Epidermal melanocyte (primary cell): ENCODE measurements at regions not wholly inside any gene's neighbourhood (a gene's known extent, or its start where the extent isn't known, plus 50 kb on each side); places are given as distances from the start of the nearest gene placed in this dataset.
"Not testable (repeated sequence)": the region's sequence is repeated elsewhere in the genome, so short reads cannot be mapped to it uniquely, and the experiment has no call there.

ENCODE experiments used
- DNase-seq: peaks from one replicate; pipeline ENCODE4 v3.0.0; 2011; ENCODE audit warnings: low spot score; ENCODE audit not compliant: insufficient read length

DNA sequence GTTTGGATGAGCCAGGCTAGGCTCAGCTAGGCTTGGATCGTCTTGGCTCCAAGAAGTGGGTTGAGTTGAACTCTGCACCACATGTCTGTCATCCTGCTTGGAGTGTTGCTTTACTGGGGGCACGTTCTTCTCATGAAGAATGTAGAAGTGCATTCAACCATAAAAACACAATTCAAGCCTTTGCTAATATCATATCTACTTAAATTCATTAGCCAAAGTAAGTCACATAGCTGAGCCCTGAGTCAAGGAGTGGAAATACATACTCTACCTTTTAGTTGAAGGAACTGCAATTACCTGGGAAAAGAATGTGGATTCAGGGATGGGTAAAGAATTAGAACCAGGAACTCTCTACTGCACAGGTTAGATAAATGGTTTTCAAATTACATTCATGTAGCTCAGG, 360.4 kb upstream of the KCNH7 start:
- DNase-seq: no peak

DNA sequence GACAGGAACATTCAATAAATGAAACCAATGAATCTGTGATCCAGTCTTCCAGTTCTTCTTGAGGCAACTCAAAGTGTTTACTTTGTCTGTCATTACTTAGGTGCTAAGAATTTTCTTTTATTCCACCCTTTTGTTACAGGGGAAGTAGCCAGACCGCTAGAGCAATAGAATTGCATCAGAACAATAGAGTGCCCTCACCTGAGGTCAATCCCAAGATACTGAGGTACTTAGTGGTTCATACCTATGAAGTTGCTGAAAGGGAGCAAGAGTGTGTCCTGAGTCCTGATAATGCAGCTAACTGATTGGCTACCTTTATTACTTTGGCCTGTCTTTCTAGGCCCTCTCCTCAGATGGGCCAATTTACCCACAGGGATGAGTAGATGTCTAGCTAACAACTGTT, 359.4 kb upstream of the KCNH7 start:
- no peak for DNase-seq

DNA sequence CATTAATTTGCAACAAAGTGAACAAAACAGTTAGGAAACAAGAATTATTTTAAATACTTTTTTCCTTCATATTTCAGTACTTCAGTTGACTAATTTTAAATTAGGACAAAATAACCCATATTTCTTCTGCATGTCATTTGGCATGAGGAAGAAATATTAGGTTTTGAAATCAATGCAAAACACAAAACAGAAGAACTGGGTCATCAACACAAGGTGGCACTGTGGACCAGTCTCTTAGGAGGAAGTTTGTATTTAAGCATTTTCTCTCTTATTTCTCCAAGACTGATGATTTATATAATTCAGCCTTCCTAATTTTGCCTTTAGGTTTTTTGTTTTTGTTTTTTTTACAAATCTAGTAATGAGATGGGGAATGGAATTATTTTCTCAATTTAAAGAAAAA, 352.8 kb upstream of the KCNH7 start:
- DNase-seq: peak; percentile 30

DNA sequence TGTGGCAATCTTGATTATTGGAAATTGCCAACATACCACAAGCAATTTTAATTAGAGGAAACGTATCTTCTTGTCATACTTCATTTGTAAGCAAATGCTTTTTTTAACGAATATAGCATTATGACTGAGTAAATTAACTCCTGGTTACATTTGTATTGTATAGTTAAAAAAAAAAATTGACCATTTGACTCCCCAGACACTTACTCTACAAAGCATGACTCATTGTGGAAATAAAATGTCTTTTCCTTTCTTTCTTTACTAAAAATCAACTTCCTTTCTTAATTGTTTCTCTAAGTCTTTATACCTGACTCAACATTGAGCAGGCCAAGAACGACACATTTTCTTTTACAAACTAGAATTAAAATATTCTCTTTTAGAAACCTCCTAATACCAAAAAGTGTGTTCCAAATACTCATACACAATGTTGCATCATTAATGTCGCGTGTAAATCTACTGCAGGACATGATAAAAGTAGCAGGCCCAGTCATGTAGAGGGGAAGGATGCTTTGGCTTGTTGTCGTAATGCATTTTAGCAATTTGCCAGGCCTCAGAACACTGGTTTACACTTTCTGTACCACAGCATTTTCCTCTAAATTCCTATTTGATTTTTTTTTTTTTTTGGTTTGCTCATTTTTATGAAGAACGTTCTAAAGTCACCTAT, 349.6 kb upstream of the KCNH7 start:
- no peak for DNase-seq

DNA sequence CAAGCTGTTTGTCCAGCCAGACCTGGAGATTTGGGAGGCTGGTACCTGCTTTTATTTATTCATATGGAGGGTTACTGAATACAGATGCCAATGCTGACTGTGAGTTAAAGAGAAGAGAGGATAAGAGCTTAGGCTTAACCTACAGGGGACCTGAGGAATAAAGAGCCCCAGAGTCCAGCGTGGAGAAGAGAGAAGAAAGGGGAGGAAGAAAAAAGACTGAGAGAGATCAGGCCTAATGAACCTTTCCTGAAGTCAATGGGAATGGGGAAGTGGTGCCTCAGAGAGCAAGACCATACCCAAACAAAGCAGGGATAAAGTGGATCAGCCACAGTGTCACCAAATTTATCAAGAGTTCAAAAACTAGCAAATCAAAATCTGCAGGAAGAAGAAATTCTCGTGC, 348.6 kb upstream of the KCNH7 start:
- DNase-seq: no peak

DNA sequence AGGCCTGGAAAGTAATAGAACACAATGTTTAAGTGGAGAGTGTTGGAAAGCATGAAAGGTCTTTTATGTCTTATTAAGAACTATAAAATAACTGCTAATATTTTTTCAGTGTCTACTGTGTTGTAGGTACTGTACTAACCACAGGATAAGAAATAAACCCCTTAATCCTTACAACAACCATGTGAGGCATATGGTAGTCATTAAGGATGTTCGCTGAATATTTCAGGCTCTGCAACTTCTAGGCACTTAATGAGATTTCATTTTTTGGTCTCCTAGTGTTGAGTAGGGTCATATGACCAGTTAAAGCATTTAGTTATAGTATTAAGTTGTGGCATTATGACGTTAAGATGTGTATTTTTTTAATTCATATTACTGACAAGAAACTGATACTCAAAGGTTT, 346.6 kb upstream of the KCNH7 start:
- no peak for DNase-seq

DNA sequence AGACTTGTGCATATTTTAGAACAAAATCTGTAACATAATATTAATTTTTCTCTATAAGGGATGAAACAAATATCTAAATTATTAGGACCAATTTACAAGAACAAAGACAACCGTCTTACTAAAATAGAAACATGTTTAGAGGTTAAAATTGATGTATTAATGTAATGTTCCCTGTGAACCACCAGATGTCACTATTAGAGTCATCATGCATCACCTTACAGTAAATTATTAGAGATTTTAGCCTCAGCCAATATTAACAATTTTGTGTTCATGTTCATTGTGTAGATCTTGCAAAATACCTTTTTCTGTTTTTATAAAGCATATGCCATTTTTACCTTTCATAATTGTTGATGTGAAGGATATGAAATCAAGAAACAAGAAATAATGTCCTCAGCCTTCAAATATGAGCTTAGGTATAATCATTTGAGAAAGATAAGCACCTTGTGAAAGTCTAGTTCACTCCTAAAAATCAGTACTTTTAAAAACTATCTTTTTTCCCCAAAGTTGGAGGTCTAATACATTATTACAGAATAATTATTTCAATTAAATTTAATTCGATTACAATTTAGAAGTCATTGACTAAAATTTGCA, 344.3 kb upstream of the KCNH7 start:
- DNase-seq: no peak

DNA sequence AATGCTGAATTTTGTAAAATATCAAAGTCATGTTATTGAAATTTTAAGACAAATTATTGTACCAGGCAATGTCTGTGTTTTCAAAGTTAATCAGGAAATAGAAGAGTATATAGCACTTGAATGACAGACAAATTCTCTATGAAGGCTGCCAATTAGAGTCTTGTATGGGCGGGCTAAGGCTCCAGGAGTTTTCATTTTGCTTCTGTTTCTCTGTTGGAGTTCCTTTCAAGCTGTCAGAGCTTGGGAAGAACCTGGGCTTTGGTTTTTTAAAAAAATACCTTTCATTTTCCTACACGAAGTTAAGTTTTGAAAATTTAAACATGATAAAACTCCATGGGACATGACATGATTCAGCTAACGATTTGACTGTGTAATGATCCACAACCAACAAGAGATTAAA, 339.0 kb upstream of the KCNH7 start:
- no peak for DNase-seq

DNA sequence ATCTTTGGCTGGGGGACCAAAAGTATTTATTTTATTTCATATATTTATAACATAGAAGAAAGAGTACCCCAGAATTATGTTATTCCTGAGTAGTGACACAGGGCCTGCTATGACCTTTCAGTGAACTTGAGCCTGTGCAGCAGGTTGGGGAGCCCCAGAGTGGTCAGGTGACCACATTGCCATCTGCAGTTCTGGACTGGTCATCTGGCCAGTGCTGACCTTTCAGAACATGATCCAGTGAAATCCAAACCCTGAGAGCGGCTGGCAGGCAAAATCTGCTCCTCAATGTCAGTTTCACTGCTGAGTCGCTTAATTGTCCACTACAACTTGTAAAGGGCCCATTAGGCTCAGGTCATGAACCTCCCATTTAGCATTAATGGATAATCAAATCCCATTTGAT, 336.7 kb upstream of the KCNH7 start:
- no peak for DNase-seq

DNA sequence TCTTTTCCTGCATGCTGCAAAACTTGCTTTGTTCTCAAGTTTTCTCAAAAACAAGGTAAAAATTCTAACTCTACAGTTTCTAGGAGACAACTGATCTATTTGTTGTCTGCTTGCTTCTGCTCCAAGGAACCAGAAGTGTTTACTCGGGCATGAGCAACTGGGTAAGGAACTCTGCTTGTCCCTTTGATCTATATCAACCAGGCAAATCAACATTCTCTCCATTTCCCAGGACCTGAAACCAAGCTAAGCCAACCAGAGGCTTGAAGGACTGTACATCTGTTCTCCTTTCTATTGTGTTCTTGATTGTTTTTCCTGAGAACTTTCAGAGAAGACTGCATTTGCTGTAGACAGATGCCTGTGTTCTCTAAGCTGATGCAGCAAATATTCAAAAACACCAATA, 335.0 kb upstream of the KCNH7 start:
- no peak for DNase-seq

DNA sequence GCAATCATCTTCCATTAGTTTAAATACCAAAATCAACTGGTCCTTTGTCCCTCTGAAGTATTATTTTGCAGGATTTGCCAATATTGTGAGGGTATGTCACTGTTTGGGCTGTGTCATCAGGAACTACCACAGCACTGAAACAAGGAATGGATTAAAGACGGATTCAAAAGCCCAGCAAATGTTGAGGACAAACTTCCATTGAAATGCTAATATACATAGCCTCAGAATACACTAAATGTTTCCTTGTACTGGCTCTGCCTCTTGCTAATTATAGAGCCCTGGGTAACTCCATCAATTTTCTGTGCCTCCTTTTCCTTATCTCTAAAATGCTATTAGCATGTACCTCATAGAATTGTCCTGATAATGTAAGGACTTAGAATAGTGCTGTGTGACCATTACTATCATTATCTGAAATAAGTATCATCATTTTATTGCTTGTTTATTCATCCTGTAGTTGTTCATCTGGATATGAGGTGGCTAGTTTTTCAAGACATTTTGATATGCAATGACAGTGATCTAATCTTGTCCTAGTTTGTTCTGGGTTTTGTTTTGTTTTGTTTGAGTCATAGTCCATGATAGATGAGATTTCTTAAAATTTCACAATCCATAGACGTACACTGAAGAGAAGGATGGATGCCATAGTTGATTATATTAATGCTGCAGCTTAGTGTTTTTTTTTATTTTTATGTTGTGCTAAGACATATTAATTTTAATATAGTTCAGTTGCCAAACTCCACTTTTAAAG, 333.4 kb upstream of the KCNH7 start:
- no peak for DNase-seq

DNA sequence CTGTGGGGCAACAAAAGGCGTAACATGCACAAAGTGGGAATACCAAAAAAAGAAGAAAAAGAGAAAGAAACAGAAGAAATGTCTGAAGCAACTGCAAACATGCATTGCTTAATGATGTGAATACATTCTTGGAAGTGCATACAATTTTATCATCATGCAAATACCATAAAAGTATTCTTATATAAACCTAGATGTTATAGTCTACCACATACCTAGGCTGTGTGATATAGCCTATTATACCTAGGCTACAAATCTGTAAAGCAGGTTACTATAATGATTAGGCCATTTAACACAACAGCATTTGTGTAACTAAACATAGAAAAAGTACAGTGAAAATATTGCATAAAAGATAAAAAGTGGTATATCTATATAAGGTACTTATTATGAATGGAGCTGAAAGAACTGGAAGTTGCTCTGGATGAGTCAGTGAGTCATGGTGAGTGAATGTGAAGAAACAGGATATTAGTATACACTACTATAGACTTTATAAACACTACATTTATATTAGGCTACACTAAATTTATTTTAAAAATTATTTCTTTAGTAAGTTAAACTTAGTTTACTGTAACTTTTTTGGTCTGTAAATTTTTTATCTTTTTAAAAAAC, 319.4 kb upstream of the KCNH7 start:
- no peak for DNase-seq

DNA sequence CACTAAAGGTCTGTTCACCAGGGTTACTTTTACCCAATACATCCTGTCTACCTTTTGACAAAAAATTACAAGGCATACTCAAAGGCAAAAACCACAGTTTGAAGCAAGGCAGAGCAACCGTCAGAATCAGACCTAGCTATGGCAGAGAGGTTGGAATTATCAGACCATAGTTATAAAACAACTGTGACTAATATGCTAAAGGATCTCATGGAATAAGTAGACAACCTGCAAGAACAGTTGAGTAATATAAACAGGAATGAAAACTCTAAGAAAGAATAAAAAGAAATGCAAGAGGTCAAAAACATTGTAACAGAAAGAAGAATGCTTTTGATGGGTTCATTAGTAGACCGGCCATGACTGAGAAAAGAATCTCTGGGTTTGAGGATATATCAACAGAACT, 318.8 kb upstream of the KCNH7 start:
- no peak for DNase-seq

DNA sequence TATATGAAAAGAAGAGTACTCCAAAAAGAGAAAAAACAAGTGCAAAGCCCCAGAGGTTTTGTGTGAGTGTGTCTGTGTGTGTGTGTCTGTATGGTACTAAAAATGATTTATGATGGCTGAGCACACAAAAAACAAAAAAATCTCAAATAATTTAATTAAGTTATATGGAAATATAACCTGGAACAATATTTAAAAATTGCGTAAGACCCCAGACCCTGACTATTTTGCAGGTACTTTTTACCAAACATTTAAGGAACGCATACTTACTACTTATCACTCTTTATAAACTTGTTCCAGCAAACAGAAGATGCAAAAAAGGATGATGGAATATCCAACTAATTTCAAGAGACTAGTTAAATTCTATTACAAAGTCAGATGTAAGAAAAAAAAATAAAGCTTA, 317.4 kb upstream of the KCNH7 start:
- DNase-seq: no peak

DNA sequence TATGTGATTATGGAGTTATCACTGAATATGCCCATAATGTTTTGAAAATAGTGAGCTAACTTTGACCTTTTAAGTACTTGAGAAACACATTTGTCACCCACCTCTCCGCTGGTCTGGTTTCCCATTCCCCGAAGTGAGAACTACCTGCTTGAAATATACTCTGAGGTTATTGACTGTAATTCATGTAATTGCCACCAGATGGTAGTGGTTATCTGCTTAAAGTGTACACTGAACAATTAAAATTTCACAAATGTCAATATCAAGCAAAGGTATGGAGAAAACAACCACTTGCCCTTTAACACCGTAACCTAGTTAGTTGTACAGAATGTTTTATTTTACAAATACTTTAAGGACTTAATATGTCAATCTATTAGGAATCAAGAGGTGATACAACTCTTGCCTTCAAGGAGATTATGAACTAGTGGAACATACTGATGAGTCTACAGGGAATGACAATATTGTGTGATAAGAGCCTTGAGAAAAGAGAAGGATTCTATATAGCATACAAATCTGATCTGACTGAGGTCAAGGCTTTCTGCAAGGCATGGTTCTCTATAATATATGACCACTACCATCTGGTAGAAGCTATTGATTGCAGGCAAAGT, 316.8 kb upstream of the KCNH7 start:
- DNase-seq: no peak

DNA sequence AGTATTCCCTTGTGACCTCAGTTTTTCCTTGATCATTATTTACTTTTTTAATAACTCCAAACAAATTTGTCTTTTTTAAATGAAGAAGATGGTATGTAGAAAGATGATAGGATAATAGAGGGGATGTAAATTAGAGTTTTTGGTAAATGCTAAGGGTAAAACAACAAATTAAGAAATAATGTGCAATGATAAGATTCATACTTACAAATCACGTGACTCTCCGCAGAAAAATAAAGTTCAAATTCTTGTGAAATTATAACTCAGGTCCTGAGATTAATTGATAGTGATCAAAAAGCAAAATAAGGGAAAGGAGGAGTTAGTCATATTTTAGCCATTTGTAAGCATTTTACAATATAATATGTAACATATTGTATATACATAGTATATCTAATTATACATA, 304.1 kb upstream of the KCNH7 start:
- DNase-seq: no peak

DNA sequence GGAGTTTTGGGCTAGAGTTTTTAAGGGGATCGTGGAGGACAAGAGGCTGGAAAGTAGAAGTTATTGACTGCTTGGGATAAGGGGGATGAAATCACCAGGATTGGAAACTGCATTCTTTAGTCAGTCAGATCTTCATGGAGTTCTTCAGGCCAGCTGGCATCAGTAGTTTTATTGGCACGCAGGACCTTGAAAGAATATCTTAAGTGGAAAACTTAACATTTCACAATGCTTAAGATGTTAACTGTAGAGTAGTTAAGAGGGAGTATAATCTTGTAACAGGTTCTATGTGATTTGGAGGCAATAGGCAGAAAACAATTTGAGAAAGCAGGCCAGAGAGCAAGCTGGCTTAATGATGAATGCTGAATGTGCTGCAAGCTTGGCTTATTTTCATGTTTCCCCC, 300.4 kb upstream of the KCNH7 start:
- no peak for DNase-seq

DNA sequence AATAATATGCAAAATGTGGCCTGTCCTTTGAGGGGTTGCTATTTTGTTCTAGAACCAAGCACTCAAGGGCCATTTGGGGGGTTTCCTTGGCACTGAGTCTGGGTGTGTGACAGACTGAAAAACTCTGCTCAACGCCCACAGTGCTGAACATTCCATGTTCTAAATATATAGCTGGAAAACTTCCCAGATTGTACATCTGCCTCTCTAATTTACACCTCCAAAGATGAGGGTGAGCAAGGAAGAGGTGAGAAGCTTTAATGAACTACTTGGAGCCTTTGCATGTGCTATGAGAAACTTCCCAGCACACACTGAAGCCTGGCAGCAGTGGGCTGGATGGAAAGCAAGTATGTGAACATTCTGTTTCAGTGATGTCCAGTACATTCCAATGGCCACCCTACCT, 296.7 kb upstream of the KCNH7 start:
- no peak for DNase-seq

DNA sequence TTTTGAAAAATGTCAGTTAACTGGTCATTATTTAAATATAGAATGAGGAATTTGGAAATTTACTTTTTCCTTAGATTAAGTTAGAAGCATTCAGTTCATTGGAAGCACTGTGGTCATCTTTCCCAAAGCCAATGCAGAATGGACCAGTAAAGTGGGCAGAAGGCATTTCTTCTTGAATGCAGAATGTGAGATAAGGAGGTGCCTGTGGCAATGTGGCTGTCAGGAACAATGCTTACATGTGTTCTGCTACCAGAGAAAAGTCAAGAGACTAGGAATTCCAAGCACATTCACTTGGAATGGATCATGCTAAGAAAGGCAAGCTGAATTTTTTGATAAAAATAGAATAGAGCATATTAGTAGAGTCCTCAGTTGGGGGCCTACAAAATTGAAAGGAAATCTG, 295.0 kb upstream of the KCNH7 start:
- no peak for DNase-seq

DNA sequence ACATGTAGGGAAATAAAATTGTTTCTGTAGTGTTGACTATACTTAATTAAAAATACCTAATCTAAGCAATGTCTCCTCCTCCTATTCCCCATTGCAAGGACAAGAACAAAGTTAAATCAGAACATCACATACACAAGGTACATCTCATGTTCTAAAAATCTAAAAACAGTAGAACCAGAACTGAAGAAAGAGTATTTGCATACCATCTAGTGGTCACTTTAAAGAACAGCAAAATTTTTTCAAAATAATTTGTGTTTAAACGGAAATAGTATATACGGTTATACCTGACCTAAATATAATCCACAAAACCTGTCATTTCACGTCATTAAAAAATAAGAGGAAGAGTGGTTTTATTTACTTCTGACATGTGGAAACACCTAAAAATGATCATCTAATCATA, 294.3 kb upstream of the KCNH7 start:
- DNase-seq: no peak

DNA sequence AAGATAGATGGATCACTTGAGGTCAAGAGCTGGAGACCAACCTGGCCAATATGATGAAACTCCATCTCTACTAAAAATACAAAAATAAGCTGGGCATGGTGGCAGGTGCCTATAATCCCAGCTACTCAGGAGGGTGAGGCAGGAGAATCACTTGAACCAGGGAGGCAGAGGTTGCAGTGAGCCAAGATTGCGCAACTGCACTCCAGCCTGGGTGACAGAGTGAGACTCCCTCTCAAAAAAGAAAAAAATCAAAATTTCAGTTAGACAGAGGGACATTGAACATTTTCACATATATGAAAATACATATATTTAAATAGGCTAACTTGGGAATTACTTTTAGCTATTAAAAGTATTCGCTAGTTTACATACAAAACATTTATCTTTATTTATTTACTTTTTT, 293.6 kb upstream of the KCNH7 start:
- not testable (repeated sequence) for DNase-seq

DNA sequence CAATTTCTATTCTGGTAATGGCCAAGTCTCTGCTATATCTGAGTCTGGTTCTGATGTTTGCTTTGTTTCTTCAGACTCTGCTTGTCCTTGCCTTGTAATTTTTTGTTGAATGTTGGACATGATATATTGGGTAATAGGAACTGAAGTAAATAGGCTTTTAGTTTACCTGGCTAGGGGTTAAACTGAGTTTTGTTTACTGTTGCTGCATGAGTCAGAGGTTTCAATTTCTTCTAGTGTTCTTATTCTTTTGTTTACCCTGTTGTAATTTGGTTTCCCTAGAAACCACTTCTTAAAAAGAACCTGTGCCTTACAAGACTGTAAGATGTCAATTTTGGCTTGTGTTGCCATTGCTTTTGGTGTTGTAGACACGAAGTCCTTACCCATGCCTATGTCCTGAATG, 285.0 kb upstream of the KCNH7 start:
- DNase-seq: no peak
